ENCODE measurements at regions not wholly inside any gene's neighbourhood (a gene's known extent, or its start where the extent isn't known, plus 50 kb on each side); places are given as distances from the start of the nearest gene placed in this dataset.

DNA sequence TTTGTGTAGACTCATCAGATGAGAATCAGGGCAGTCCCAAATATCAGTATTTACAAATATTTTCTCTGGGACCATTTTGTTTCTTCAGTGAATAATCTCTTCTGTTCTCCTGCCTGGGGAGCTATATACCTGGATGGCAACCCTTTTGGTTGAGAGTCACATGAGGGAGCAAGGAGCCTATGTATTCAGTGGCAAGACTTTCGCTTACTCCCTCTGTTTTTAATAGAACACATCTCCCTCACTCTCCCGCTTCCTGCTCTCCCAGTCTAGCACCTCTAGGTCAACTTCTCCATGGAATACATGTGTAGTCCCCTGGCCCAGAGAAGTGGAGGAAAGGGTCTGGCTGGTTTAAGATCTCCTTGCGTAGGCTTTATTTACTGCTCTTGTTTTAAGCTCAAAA, 600.3 kb downstream of the CCDC85A start:
- H3K27ac ChIP-seq (ENCODE audit: low read depth, low read length) = no peak overlapping the region
- H3K9ac ChIP-seq (ENCODE audit: low read depth in 1 of 3, low read length in 3 of 3) = no peak overlapping the region
- H3K36me3 ChIP-seq (ENCODE audit: control insufficient read depth in 3 of 3, insufficient read depth in 3 of 3, low read length in 3 of 3) = no peaks in the 10 kb centered on the region
- H3K27me3 ChIP-seq (ENCODE audit: control insufficient read depth in 3 of 3, insufficient read depth in 3 of 3, low read length in 3 of 3) = no peaks in the 10 kb centered on the region
- no peaks in the 10 kb centered on the region for H3K9me3 ChIP-seq (ENCODE audit: control insufficient read depth in 3 of 3, low read length in 3 of 3)
- H3K4me1 ChIP-seq (ENCODE audit: control insufficient read depth in 3 of 3, insufficient read depth in 3 of 3, low read length in 3 of 3) = no peaks in the 10 kb centered on the region
- H3K4me3 ChIP-seq (ENCODE audit: low read length in 3 of 3) = no peak overlapping the region

GRCh38 chr2:56801214-56801613, 617.4 kb downstream of the CCDC85A start:
- Histone ChIP-seq H3K27me3 (ENCODE audit: control insufficient read depth in 3 of 3, insufficient read depth in 3 of 3, low read length in 3 of 3) (no peaks in the 10 kb centered on the region), H3K27ac (ENCODE audit: low read depth, low read length) (no peak overlapping the region), H3K36me3 (ENCODE audit: control insufficient read depth in 3 of 3, insufficient read depth in 3 of 3, low read length in 3 of 3) (no peaks in the 10 kb centered on the region), H3K4me3 (ENCODE audit: low read length in 3 of 3) (no peak overlapping the region), H3K9me3 (ENCODE audit: control insufficient read depth in 3 of 3, low read length in 3 of 3) (no peaks in the 10 kb centered on the region), H3K4me1 (ENCODE audit: control insufficient read depth in 3 of 3, insufficient read depth in 3 of 3, low read length in 3 of 3) (no peaks in the 10 kb centered on the region), H3K9ac (ENCODE audit: low read depth in 1 of 3, low read length in 3 of 3) (no peak overlapping the region)

DNA sequence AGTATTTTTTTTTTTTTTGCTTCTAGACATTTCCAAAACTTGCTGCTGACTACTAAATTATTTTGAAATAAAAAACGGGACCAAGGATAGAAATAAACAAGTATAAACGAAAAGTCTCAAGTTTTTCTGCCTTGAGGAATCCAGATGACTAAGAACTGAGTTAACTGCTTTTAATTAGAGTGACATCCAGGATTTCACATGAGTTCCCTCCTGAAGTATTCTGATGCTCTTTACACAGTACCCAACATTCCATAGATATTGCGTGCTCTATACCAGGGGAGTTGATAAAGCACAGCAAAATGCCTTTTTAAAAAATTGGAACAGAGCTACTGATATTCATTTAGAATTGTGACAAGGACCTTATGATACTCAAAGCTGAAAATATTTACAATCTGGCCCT, 618.0 kb downstream of the CCDC85A start:
- H3K9ac ChIP-seq (ENCODE audit: low read depth in 1 of 3, low read length in 3 of 3) = no peak overlapping the region
- H3K27me3 ChIP-seq (ENCODE audit: control insufficient read depth in 3 of 3, insufficient read depth in 3 of 3, low read length in 3 of 3) = no peaks in the 10 kb centered on the region
- H3K4me1 ChIP-seq (ENCODE audit: control insufficient read depth in 3 of 3, insufficient read depth in 3 of 3, low read length in 3 of 3) = no peaks in the 10 kb centered on the region
- H3K4me3 ChIP-seq (ENCODE audit: low read length in 3 of 3) = no peak overlapping the region
- no peak overlapping the region for H3K27ac ChIP-seq (ENCODE audit: low read depth, low read length)
- no peaks in the 10 kb centered on the region for H3K36me3 ChIP-seq (ENCODE audit: control insufficient read depth in 3 of 3, insufficient read depth in 3 of 3, low read length in 3 of 3)
- H3K9me3 ChIP-seq (ENCODE audit: control insufficient read depth in 3 of 3, low read length in 3 of 3) = no peaks in the 10 kb centered on the region

DNA sequence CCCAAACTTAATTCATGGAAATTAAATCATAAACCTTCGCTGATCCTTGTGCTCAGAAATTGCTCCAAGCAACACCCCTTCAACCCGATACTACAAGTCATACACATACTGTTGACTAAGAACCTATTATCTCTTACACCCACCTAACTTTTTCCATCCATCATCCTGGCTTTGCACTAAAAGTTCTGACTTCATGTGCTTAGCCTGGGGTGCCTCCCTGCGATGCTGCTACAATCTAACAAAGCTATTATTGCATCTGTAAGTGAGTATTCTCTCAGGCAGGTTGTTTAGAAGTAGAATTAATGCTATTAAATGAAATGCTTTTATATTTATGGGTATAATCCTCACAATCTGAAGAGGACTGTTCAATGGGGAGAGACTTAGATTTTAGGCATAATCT, 619.8 kb downstream of the CCDC85A start:
- no peaks in the 10 kb centered on the region for H3K4me1 ChIP-seq (ENCODE audit: control insufficient read depth in 3 of 3, insufficient read depth in 3 of 3, low read length in 3 of 3)
- H3K4me3 ChIP-seq (ENCODE audit: low read length in 3 of 3) = no peak overlapping the region
- H3K9ac ChIP-seq (ENCODE audit: low read depth in 1 of 3, low read length in 3 of 3) = no peak overlapping the region

GRCh38 chr2:56806924-56807323, 623.1 kb downstream of the CCDC85A start:
- no peaks in the 10 kb centered on the region for H3K27me3 ChIP-seq (ENCODE audit: control insufficient read depth in 3 of 3, insufficient read depth in 3 of 3, low read length in 3 of 3)
- H3K4me1 ChIP-seq (ENCODE audit: control insufficient read depth in 3 of 3, insufficient read depth in 3 of 3, low read length in 3 of 3) = no peaks in the 10 kb centered on the region
- H3K9ac ChIP-seq (ENCODE audit: low read depth in 1 of 3, low read length in 3 of 3) = no peak overlapping the region
- H3K27ac ChIP-seq (ENCODE audit: low read depth, low read length) = no peak overlapping the region
- no peak overlapping the region for H3K4me3 ChIP-seq (ENCODE audit: low read length in 3 of 3)
- H3K9me3 ChIP-seq (ENCODE audit: control insufficient read depth in 3 of 3, low read length in 3 of 3) = no peaks in the 10 kb centered on the region
- no peaks in the 10 kb centered on the region for H3K36me3 ChIP-seq (ENCODE audit: control insufficient read depth in 3 of 3, insufficient read depth in 3 of 3, low read length in 3 of 3)

More for the DNA sequence above, 619.8 kb downstream of the CCDC85A start:
- no peaks in the 10 kb centered on the region for H3K36me3 ChIP-seq (ENCODE audit: control insufficient read depth in 3 of 3, insufficient read depth in 3 of 3, low read length in 3 of 3)
- no peaks in the 10 kb centered on the region for H3K9me3 ChIP-seq (ENCODE audit: control insufficient read depth in 3 of 3, low read length in 3 of 3)
- no peak overlapping the region for H3K27ac ChIP-seq (ENCODE audit: low read depth, low read length)
- no peaks in the 10 kb centered on the region for H3K27me3 ChIP-seq (ENCODE audit: control insufficient read depth in 3 of 3, insufficient read depth in 3 of 3, low read length in 3 of 3)

GRCh38 chr2:56807861-56808260, 624.1 kb downstream of the CCDC85A start:
- Histone ChIP-seq H3K27me3 (ENCODE audit: control insufficient read depth in 3 of 3, insufficient read depth in 3 of 3, low read length in 3 of 3) (no peaks in the 10 kb centered on the region), H3K4me3 (ENCODE audit: low read length in 3 of 3) (no peak overlapping the region), H3K9me3 (ENCODE audit: control insufficient read depth in 3 of 3, low read length in 3 of 3) (no peaks in the 10 kb centered on the region), H3K4me1 (ENCODE audit: control insufficient read depth in 3 of 3, insufficient read depth in 3 of 3, low read length in 3 of 3) (no peaks in the 10 kb centered on the region), H3K36me3 (ENCODE audit: control insufficient read depth in 3 of 3, insufficient read depth in 3 of 3, low read length in 3 of 3) (no peaks in the 10 kb centered on the region), H3K9ac (ENCODE audit: low read depth in 1 of 3, low read length in 3 of 3) (no peak overlapping the region), H3K27ac (ENCODE audit: low read depth, low read length) (no peak overlapping the region)

DNA sequence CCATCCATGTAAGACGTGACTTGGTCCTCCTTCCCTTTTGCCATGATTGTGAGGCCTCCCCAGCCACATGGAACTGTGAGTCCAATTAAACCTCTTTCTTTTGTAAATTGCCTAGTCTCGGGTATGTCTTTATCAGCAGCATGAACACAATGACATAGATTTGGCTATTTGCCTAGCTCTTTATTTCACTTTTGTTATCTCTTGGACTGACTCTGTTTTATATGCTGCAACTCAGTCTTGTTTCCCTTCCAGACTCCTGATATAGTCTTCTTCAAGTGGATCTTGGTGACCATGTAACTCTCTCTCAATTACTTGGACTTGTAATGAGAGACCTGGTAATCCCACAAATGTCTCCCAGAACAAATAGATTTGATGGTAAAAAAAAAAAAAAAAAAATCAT, 627.6 kb downstream of the CCDC85A start:
- Histone ChIP-seq H3K27ac (ENCODE audit: low read depth, low read length) (no peak overlapping the region), H3K4me1 (ENCODE audit: control insufficient read depth in 3 of 3, insufficient read depth in 3 of 3, low read length in 3 of 3) (no peaks in the 10 kb centered on the region), H3K27me3 (ENCODE audit: control insufficient read depth in 3 of 3, insufficient read depth in 3 of 3, low read length in 3 of 3) (no peaks in the 10 kb centered on the region), H3K9ac (ENCODE audit: low read depth in 1 of 3, low read length in 3 of 3) (no peak overlapping the region), H3K9me3 (ENCODE audit: control insufficient read depth in 3 of 3, low read length in 3 of 3) (no peaks in the 10 kb centered on the region), H3K4me3 (ENCODE audit: low read length in 3 of 3) (no peak overlapping the region), H3K36me3 (ENCODE audit: control insufficient read depth in 3 of 3, insufficient read depth in 3 of 3, low read length in 3 of 3) (no peaks in the 10 kb centered on the region)

GRCh38 chr2:56812432-56812831, 628.6 kb downstream of the CCDC85A start:
- Histone ChIP-seq H3K27me3 (ENCODE audit: control insufficient read depth in 3 of 3, insufficient read depth in 3 of 3, low read length in 3 of 3) (no peaks in the 10 kb centered on the region), H3K4me1 (ENCODE audit: control insufficient read depth in 3 of 3, insufficient read depth in 3 of 3, low read length in 3 of 3) (no peaks in the 10 kb centered on the region), H3K9ac (ENCODE audit: low read depth in 1 of 3, low read length in 3 of 3) (no peak overlapping the region), H3K9me3 (ENCODE audit: control insufficient read depth in 3 of 3, low read length in 3 of 3) (no peaks in the 10 kb centered on the region), H3K4me3 (ENCODE audit: low read length in 3 of 3) (no peak overlapping the region), H3K27ac (ENCODE audit: low read depth, low read length) (no peak overlapping the region), H3K36me3 (ENCODE audit: control insufficient read depth in 3 of 3, insufficient read depth in 3 of 3, low read length in 3 of 3) (no peaks in the 10 kb centered on the region)

- H3K36me3 ChIP-seq (ENCODE audit: control insufficient read depth in 3 of 3, insufficient read depth in 3 of 3, low read length in 3 of 3) = no peaks in the 10 kb centered on the region
- H3K27me3 ChIP-seq (ENCODE audit: control insufficient read depth in 3 of 3, insufficient read depth in 3 of 3, low read length in 3 of 3) = no peaks in the 10 kb centered on the region
- H3K4me1 ChIP-seq (ENCODE audit: control insufficient read depth in 3 of 3, insufficient read depth in 3 of 3, low read length in 3 of 3) = no peaks in the 10 kb centered on the region
- H3K9me3 ChIP-seq (ENCODE audit: control insufficient read depth in 3 of 3, low read length in 3 of 3) = no peaks in the 10 kb centered on the region
- H3K27ac ChIP-seq (ENCODE audit: low read depth, low read length) = no peak overlapping the region
- H3K4me3 ChIP-seq (ENCODE audit: low read length in 3 of 3) = no peak overlapping the region
- no peak overlapping the region for H3K9ac ChIP-seq (ENCODE audit: low read depth in 1 of 3, low read length in 3 of 3)
Measured at GRCh38 chr2:56813490-56813889, 629.7 kb downstream of the CCDC85A start.

GRCh38 chr2:56816666-56817065, 632.9 kb downstream of the CCDC85A start:
- no peak overlapping the region for H3K9ac ChIP-seq (ENCODE audit: low read depth in 1 of 3, low read length in 3 of 3)
- no peak overlapping the region for H3K4me3 ChIP-seq (ENCODE audit: low read length in 3 of 3)
- no peaks in the 10 kb centered on the region for H3K4me1 ChIP-seq (ENCODE audit: control insufficient read depth in 3 of 3, insufficient read depth in 3 of 3, low read length in 3 of 3)
- H3K36me3 ChIP-seq (ENCODE audit: control insufficient read depth in 3 of 3, insufficient read depth in 3 of 3, low read length in 3 of 3) = no peaks in the 10 kb centered on the region
- H3K27ac ChIP-seq (ENCODE audit: low read depth, low read length) = no peak overlapping the region
- H3K27me3 ChIP-seq (ENCODE audit: control insufficient read depth in 3 of 3, insufficient read depth in 3 of 3, low read length in 3 of 3) = no peaks in the 10 kb centered on the region
- no peaks in the 10 kb centered on the region for H3K9me3 ChIP-seq (ENCODE audit: control insufficient read depth in 3 of 3, low read length in 3 of 3)

DNA sequence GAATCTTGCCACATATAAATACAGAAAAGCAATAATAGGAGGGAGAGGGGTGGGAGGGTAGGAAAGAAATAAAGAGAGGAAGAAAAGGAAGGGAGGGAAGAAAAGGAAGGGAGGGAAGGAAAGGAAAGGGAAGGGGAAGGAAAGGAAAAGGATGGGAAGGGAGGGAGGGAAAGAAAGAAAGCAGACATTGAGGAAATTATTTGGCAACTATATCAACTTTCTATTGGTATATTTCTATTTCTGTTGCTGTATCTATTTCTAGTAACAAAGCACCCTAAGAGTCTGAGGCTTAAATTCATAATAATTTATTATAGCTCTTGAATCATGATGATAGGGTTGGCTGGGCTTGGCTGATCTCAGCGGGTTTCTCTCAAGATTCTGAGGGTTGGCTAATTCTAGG, 648.0 kb downstream of the CCDC85A start:
- Histone ChIP-seq H3K4me3 (ENCODE audit: low read length in 3 of 3) (no peak overlapping the region), H3K4me1 (ENCODE audit: control insufficient read depth in 3 of 3, insufficient read depth in 3 of 3, low read length in 3 of 3) (no peaks in the 10 kb centered on the region), H3K27ac (ENCODE audit: low read depth, low read length) (no peak overlapping the region), H3K27me3 (ENCODE audit: control insufficient read depth in 3 of 3, insufficient read depth in 3 of 3, low read length in 3 of 3) (no peaks in the 10 kb centered on the region), H3K36me3 (ENCODE audit: control insufficient read depth in 3 of 3, insufficient read depth in 3 of 3, low read length in 3 of 3) (no peaks in the 10 kb centered on the region), H3K9ac (ENCODE audit: low read depth in 1 of 3, low read length in 3 of 3) (no peak overlapping the region), H3K9me3 (ENCODE audit: control insufficient read depth in 3 of 3, low read length in 3 of 3) (no peaks in the 10 kb centered on the region)
